Caco-2 (cell line): ENCODE measurements at regions not wholly inside any gene's neighbourhood (a gene's known extent, or its start where the extent isn't known, plus 50 kb on each side); places are given as distances from the start of the nearest gene placed in this dataset.
"Not testable (repeated sequence)": the region's sequence is repeated elsewhere in the genome, so short reads cannot be mapped to it uniquely, and the experiment has no call there.

Experiments
- BruUV-seq: library from RNA; stranded (reverse); fragments of 400-500 nt; replicated peaks from 2 replicates; lab custom pipeline; 2021; lab: Mats Ljungman, UMichigan
- CTCF ChIA-PET: fragments of 300-600 bp; sonication (Branson Sonifier 250); formaldehyde crosslinking; loops from one replicate; lab custom pipeline; 2022; ENCODE audit warnings: antibody characterized with exemption; lab: Charles Lee
- POLR2A ChIA-PET: fragments of 300-600 bp; sonication (Branson Sonifier 250); formaldehyde crosslinking; loops from one replicate; lab custom pipeline; 2022; ENCODE audit warnings: antibody characterized with exemption; lab: Charles Lee
- DNase-seq, 2 experiments: peaks; one replicate each; pipeline versions ENCODE4 v3.0.0 to v3.0.0-alpha.2; 2020 to 2022
- H3K27me3 ChIP-seq: replicated peaks from 2 replicates; pipeline ENCODE4 v1.6.0; 2011; ENCODE audit warnings: low read length; ENCODE audit not compliant: control insufficient read depth, insufficient read depth
- H3K36me3 ChIP-seq: 2 replicates; pipeline ENCODE4 v1.5.1; 2011; ENCODE audit warnings: low read length; ENCODE audit not compliant: control insufficient read depth, insufficient read depth
- H3K4me1 ChIP-seq: fragments of 250-450 bp; sonication (Bioruptor Pico); 2 replicates; pipeline ENCODE4 v1.5.1; 2020; ENCODE audit warnings: mild to moderate bottlenecking
- H3K4me3 ChIP-seq: 2 replicates; pipeline ENCODE4 v1.5.1; 2011; ENCODE audit warnings: low read depth, mild to moderate bottlenecking, control low read depth, low read length
- H3K9me3 ChIP-seq: fragments of 250-450 bp; sonication (Bioruptor Pico); 2 replicates; pipeline ENCODE4 v1.5.1; 2020; ENCODE audit warnings: mild to moderate bottlenecking, moderate library complexity
- H3K27ac Mint-ChIP-seq: one replicate; pipeline ENCODE4 v1.8.0; 2022; ENCODE audit warnings: mixed read lengths; ENCODE audit not compliant: unreplicated experiment
- H3K27me3 Mint-ChIP-seq: one replicate; pipeline ENCODE4 v1.8.0; 2022; ENCODE audit warnings: mixed read lengths; ENCODE audit not compliant: insufficient read depth, unreplicated experiment
- H3K36me3 Mint-ChIP-seq: one replicate; pipeline ENCODE4 v1.8.0; 2022; ENCODE audit warnings: mild to moderate bottlenecking, mixed read lengths; ENCODE audit not compliant: insufficient read depth, unreplicated experiment
- H3K4me1 Mint-ChIP-seq: one replicate; pipeline ENCODE4 v1.8.0; 2022; ENCODE audit warnings: low read depth, mixed read lengths; ENCODE audit not compliant: unreplicated experiment
- H3K4me3 Mint-ChIP-seq: one replicate; pipeline ENCODE4 v1.8.0; 2022; ENCODE audit warnings: mild to moderate bottlenecking, moderate library complexity, mixed read lengths; ENCODE audit not compliant: unreplicated experiment
- H3K9me3 Mint-ChIP-seq: one replicate; pipeline ENCODE4 v1.8.0; 2022; ENCODE audit warnings: mixed read lengths; ENCODE audit not compliant: unreplicated experiment
- intact Hi-C: fragments of 100-400 bp; cut with micrococcal nuclease; formaldehyde crosslinking; loops from one replicate; pipeline ENCODE4 v1.10.0; 2022; ENCODE audit not compliant: unreplicated experiment
- TF ChIP-seq, protein P1 (sequence below), 2 experiments: fragments of 200-600 bp in 1 of 2; IDR thresholded peaks; 1 replicate in 1 of 2; 2 replicates in 1 of 2; pipeline versions ENCODE4 v1.5.1 to v1.8.0; 2011 to 2022; ENCODE audit warnings: antibody characterized with exemption in 1 of 2, control low read depth in 1 of 2, inconsistent platforms in 1 of 2, low read depth in 1 of 2, low read length in 1 of 2, mild to moderate bottlenecking in 1 of 2, moderate library complexity in 1 of 2; ENCODE audit not compliant: insufficient read depth in 1 of 2, severe bottlenecking in 1 of 2, unreplicated experiment in 1 of 2

DNA sequence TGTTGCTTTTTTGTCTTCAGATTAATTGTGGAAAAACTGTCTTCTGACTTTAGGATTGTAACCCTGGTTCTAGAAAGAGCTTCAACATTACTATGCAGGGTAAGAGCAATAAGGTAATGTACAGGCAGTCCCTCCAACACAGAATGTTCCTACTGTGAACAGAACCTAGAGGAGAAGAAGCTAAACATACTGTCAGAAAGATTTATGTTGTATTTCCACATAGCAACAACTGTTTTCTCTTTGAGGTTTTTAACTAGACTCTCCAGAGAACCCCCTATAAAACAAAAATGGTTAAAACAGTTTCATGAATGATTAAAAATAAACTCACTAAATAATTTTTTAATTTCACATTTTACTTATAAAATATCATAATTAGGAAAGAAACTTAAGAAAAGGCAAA lies 64.3 kb upstream of the NAA35 start:
- H3K4me1 Mint-ChIP-seq = no peaks in the 10 kb centered on the region
- CTCF ChIA-PET = no interaction called here

DNA sequence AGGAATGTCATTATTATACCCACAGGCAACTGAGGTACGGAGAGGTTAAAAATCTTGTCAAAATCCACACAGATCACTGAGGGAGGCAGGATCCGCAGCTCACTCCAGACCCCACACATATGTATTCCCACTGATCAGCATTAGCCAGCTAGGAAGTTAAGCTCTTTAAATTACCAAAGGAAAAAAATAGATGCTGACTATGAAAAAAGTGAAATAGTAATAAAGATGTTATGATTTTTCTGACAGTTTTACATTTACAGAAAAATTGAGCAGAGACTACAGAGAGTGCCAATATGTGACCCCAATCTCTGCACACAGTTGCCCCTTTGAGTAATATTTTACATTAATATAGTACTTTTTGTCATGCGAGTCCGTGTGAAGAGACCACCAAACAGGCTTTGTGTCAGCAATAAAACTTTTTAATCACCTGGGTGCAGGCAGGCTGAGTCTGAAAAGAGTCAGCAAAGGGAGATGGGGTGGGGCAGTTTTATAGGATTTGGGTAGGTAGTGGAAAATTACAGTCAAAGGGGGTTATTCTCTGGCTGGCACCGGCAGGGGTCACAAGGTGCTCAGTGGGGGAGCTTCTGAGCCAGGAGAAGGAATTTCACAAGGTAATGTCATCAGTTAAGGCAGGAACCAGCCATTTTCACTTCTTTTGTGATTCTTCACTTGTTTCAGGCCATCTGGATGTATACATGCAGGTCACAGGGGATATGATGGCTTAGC lies 61.9 kb upstream of the NAA35 start:
- H3K36me3 Mint-ChIP-seq, H3K9me3 ChIP-seq, DNase-seq, H3K4me1 ChIP-seq, CTCF ChIA-PET, H3K27ac Mint-ChIP-seq, H3K4me3 ChIP-seq, H3K4me3 Mint-ChIP-seq, H3K27me3 ChIP-seq, BruUV-seq, H3K9me3 Mint-ChIP-seq, POLR2A ChIA-PET, H3K36me3 ChIP-seq, intact Hi-C loops, H3K4me1 Mint-ChIP-seq, H3K27me3 Mint-ChIP-seq: not testable (repeated sequence)

More for the DNA sequence above, 64.3 kb upstream of the NAA35 start:
- Histone ChIP-seq H3K4me3 (no peak overlapping the region), H3K4me1 (no peaks in the 10 kb centered on the region), H3K36me3 (no peaks in the 10 kb centered on the region), H3K9me3 (no peaks in the 10 kb centered on the region), H3K27me3 (no peaks in the 10 kb centered on the region)
- intact Hi-C loops = no loop called here
- TF ChIP-seq, protein P1, sequence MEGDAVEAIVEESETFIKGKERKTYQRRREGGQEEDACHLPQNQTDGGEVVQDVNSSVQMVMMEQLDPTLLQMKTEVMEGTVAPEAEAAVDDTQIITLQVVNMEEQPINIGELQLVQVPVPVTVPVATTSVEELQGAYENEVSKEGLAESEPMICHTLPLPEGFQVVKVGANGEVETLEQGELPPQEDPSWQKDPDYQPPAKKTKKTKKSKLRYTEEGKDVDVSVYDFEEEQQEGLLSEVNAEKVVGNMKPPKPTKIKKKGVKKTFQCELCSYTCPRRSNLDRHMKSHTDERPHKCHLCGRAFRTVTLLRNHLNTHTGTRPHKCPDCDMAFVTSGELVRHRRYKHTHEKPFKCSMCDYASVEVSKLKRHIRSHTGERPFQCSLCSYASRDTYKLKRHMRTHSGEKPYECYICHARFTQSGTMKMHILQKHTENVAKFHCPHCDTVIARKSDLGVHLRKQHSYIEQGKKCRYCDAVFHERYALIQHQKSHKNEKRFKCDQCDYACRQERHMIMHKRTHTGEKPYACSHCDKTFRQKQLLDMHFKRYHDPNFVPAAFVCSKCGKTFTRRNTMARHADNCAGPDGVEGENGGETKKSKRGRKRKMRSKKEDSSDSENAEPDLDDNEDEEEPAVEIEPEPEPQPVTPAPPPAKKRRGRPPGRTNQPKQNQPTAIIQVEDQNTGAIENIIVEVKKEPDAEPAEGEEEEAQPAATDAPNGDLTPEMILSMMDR (IDR thresholded peaks at IDR 0.05; ENCODE audit: insufficient read depth in 1 of 2, low read depth in 1 of 2, low read length in 1 of 2, severe bottlenecking in 1 of 2, unreplicated experiment in 1 of 2) = no peak
- Mint-ChIP-seq H3K9me3 (no peaks in the 10 kb centered on the region), H3K27me3 (peaks cover 2% of the 10 kb centered on the region), H3K36me3 (no peaks in the 10 kb centered on the region), H3K4me3 (no peak overlapping the region), H3K27ac (no peak overlapping the region)
- BruUV-seq = no TSS peak
- no peak for DNase-seq
- POLR2A ChIA-PET = no interaction called here

DNA sequence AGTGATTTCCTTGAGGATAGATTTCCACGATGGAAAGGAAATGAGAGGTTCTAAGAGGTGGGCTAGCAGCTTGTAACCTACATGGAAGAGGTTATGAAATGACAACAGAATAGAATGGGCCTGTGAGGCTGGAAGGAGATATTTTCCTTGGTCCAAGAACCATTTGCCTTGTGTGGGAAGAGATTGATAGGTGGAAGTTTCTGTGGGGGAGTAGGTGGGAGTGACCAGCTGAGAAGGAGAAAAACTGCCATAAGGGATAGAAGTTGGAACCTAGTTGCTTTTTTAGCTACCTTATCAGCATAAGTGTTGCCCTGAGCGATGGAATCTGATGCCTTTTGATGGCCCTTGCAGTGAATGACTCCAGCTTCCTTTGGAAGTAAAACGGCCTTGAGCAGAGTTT lies 60.4 kb upstream of the NAA35 start:
- DNase-seq, H3K27ac Mint-ChIP-seq, H3K9me3 Mint-ChIP-seq, H3K4me3 ChIP-seq, H3K27me3 ChIP-seq, H3K4me1 Mint-ChIP-seq, H3K4me1 ChIP-seq, BruUV-seq, POLR2A ChIA-PET, H3K4me3 Mint-ChIP-seq, H3K27me3 Mint-ChIP-seq, H3K9me3 ChIP-seq, intact Hi-C loops, H3K36me3 Mint-ChIP-seq, CTCF ChIA-PET, H3K36me3 ChIP-seq: not testable (repeated sequence)

DNA sequence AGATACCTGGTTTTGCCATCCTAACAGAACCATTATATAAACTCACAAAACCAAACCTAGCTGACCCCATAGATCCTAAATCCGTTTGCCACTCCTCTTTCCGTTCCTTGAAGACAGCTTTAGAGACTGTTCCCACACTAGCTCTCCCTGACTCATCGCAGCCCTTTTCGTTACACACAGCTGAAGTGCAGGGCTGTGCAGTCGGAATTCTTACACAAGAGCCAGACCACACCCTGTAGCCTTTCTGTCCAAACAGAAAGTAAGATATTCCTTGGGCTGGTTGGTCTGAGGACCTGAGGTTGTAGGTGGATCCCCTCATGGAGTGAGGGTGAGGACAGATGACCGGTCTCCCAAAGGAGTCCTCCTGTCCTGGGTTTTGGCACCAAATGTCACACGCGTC lies 56.7 kb upstream of the NAA35 start:
- Mint-ChIP-seq H3K27ac (no peak overlapping the region), H3K27me3 (peaks cover 9% of the 10 kb centered on the region), H3K4me3 (no peak overlapping the region)

More for the DNA sequence above, 56.7 kb upstream of the NAA35 start:
- TF ChIP-seq, protein P1 (IDR thresholded peaks at IDR 0.05; ENCODE audit: insufficient read depth in 1 of 2, low read depth in 1 of 2, low read length in 1 of 2, severe bottlenecking in 1 of 2, unreplicated experiment in 1 of 2) = no peak
- intact Hi-C loops = no loop called here
- no TSS peak for BruUV-seq
- no peaks in the 10 kb centered on the region for H3K4me1 Mint-ChIP-seq
- Histone ChIP-seq H3K27me3 (no peaks in the 10 kb centered on the region), H3K36me3 (no peaks in the 10 kb centered on the region), H3K4me1 (no peaks in the 10 kb centered on the region), H3K4me3 (no peak overlapping the region), H3K9me3 (no peaks in the 10 kb centered on the region)
- ChIA-PET CTCF (no interaction called here), POLR2A (no interaction called here)
- H3K9me3 Mint-ChIP-seq = no peaks in the 10 kb centered on the region
- H3K36me3 Mint-ChIP-seq = no peaks in the 10 kb centered on the region
- no peak for DNase-seq
